GM23338 (cell line): ENCODE measurements at regions not wholly inside any gene's neighbourhood (a gene's known extent, or its start where the extent isn't known, plus 50 kb on each side); places are given as distances from the start of the nearest gene placed in this dataset.
A peak's percentile ranks its signal among the peaks of the same experiment; 100 is the strongest.

Experiments
- ATAC-seq: fragments of 200-7000 bp; cut with Tn5 transposase; 3 replicates; pipeline ENCODE4 v1.9.1; 2020
- DNase-seq: peaks from one replicate; pipeline ENCODE4 v3.0.0-alpha.2; 2015; ENCODE audit warnings: low spot score
- H2AFZ ChIP-seq: fragments of 200-600 bp; sonication (generic); 2 replicates; pipeline ENCODE4 v1.8.0; 2016; ENCODE audit warnings: antibody characterized with exemption, mild to moderate bottlenecking, moderate library complexity
- H3F3A ChIP-seq: fragments of 200-600 bp; sonication (generic); replicated peaks from 2 replicates; pipeline ENCODE4 v1.8.0; 2017; ENCODE audit warnings: antibody characterized with exemption, mixed run types, low read depth
- H3K27ac ChIP-seq: fragments of 200-600 bp; sonication (generic); 2 replicates; pipeline ENCODE4 v1.6.1; 2016; ENCODE audit warnings: low read depth
- H3K27me3 ChIP-seq: fragments of 200-600 bp; sonication (generic); 2 replicates; pipeline ENCODE4 v1.8.0; 2016; ENCODE audit warnings: mild to moderate bottlenecking, mixed run types, moderate library complexity; ENCODE audit not compliant: insufficient read depth
- H3K36me3 ChIP-seq: fragments of 200-600 bp; sonication (generic); 2 replicates; pipeline ENCODE4 v1.8.0; 2016; ENCODE audit warnings: mild to moderate bottlenecking; ENCODE audit not compliant: insufficient read depth
- H3K4me1 ChIP-seq: fragments of 200-600 bp; sonication (generic); 2 replicates; pipeline ENCODE4 v1.8.0; 2016; ENCODE audit warnings: mild to moderate bottlenecking, moderate library complexity; ENCODE audit not compliant: insufficient read depth
- H3K4me2 ChIP-seq: fragments of 200-600 bp; sonication (generic); 2 replicates; pipeline ENCODE4 v1.7.1; 2017; ENCODE audit warnings: mixed run types
- H3K4me3 ChIP-seq: fragments of 200-600 bp; sonication (generic); 2 replicates; pipeline ENCODE4 v1.6.1; 2016; ENCODE audit warnings: mixed run types
- H3K79me2 ChIP-seq: fragments of 200-600 bp; sonication (generic); replicated peaks from 2 replicates; pipeline ENCODE4 v1.8.0; 2017; ENCODE audit warnings: mild to moderate bottlenecking; ENCODE audit not compliant: insufficient read depth
- H3K9me2 ChIP-seq: fragments of 200-600 bp; sonication (generic); 2 replicates; pipeline ENCODE4 v1.8.0; 2017; ENCODE audit not compliant: insufficient read depth
- H4K20me1 ChIP-seq: fragments of 200-600 bp; sonication (generic); replicated peaks from 2 replicates; pipeline ENCODE4 v1.8.0; 2017; ENCODE audit warnings: mild to moderate bottlenecking; ENCODE audit not compliant: insufficient read depth
- H3K27ac Mint-ChIP-seq: 2 replicates; pipeline ENCODE4 v1.8.0; 2020; ENCODE audit warnings: inconsistent platforms, mild to moderate bottlenecking, moderate library complexity, mixed read lengths
- H3K27me3 Mint-ChIP-seq: 3 replicates; pipeline ENCODE4 v1.8.0; 2022; ENCODE audit warnings: low read depth, mild to moderate bottlenecking, moderate library complexity, mixed read lengths, inconsistent platforms; ENCODE audit not compliant: insufficient read depth, poor library complexity
- H3K36me3 Mint-ChIP-seq: 3 replicates; pipeline ENCODE4 v1.8.0; 2021; ENCODE audit warnings: low read depth, mild to moderate bottlenecking, inconsistent platforms, moderate library complexity, mixed read lengths
- H3K4me1 Mint-ChIP-seq: 3 replicates; pipeline ENCODE4 v1.8.0; 2020; ENCODE audit warnings: mild to moderate bottlenecking, inconsistent platforms, mixed read lengths
- H3K4me3 Mint-ChIP-seq: 3 replicates; pipeline ENCODE4 v1.8.0; 2021; ENCODE audit warnings: moderate library complexity, mild to moderate bottlenecking, inconsistent platforms, mixed read lengths
- H3K9me3 Mint-ChIP-seq: 3 replicates; pipeline ENCODE4 v1.8.0; 2020; ENCODE audit warnings: moderate library complexity, mild to moderate bottlenecking, inconsistent platforms, mixed read lengths
- CREB1 ChIP-seq: fragments of 250-450 bp; sonication (Bioruptor Pico); IDR thresholded peaks from 2 replicates; pipeline ENCODE4 v1.5.0; 2020; ENCODE audit warnings: low read depth, mild to moderate bottlenecking, moderate library complexity
- ETS1 ChIP-seq: IDR thresholded peaks from 2 replicates; pipeline ENCODE4 v1.6.1; 2016; ENCODE audit warnings: antibody characterized with exemption
- EZH2 ChIP-seq: fragments of 200-600 bp; sonication (generic); IDR thresholded peaks from one replicate; pipeline ENCODE4 v1.8.0; 2017; ENCODE audit warnings: antibody characterized with exemption, mild to moderate bottlenecking, low read depth; ENCODE audit not compliant: unreplicated experiment
- EZH2phosphoT487 ChIP-seq: fragments of 200-600 bp; sonication (generic); IDR thresholded peaks from one replicate; pipeline ENCODE4 v1.8.1; 2018; ENCODE audit warnings: antibody characterized with exemption; ENCODE audit not compliant: unreplicated experiment
- JUNB ChIP-seq: IDR thresholded peaks from one replicate; pipeline ENCODE4 v1.6.1; 2016; ENCODE audit warnings: antibody characterized with exemption; ENCODE audit not compliant: unreplicated experiment
- NANOG ChIP-seq: IDR thresholded peaks from 2 replicates; pipeline ENCODE4 v1.6.1; 2016; ENCODE audit warnings: antibody characterized with exemption, borderline replicate concordance
- POLR2AphosphoS5 ChIP-seq: IDR thresholded peaks from 2 replicates; pipeline ENCODE4 v1.6.1; 2016; ENCODE audit warnings: antibody characterized with exemption, low read depth
- REST ChIP-seq: IDR thresholded peaks from one replicate; pipeline ENCODE4 v1.6.1; 2018; ENCODE audit warnings: antibody characterized with exemption; ENCODE audit not compliant: unreplicated experiment
- STAT1 ChIP-seq: IDR thresholded peaks from one replicate; pipeline ENCODE4 v1.6.1; 2016; ENCODE audit warnings: antibody characterized with exemption; ENCODE audit not compliant: unreplicated experiment
- ZNF331 ChIP-seq: fragments of 250-450 bp; sonication (Bioruptor Pico); IDR thresholded peaks from 2 replicates; pipeline ENCODE4 v1.5.0; 2020; ENCODE audit warnings: low read depth, mild to moderate bottlenecking, moderate library complexity
- TF ChIP-seq, protein P1 (sequence below): fragments of 250-450 bp; sonication (Bioruptor Pico); IDR thresholded peaks from 2 replicates; pipeline ENCODE4 v1.5.0; 2020; ENCODE audit warnings: mild to moderate bottlenecking, moderate library complexity

DNA sequence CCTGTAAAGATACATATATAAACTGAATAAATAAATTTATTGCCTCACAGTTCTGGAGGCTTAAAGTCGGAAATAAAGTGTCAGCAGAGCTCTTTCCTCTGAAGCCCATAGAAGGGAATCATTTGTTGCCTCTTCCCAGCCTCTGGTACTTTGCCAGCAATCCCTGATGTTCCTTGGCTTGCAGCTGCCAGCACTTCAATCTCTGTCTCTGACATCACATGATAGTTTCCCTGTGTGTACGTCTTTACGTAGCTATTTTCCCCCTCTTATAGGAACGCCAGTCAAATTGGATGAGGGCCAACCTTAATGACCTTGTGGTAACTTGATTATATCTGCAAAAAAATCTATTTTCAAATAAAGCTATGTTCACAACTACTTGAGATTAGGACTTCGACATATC lies 250.9 kb downstream of the LIG4 start (continued):
- TF ChIP-seq, protein P1, sequence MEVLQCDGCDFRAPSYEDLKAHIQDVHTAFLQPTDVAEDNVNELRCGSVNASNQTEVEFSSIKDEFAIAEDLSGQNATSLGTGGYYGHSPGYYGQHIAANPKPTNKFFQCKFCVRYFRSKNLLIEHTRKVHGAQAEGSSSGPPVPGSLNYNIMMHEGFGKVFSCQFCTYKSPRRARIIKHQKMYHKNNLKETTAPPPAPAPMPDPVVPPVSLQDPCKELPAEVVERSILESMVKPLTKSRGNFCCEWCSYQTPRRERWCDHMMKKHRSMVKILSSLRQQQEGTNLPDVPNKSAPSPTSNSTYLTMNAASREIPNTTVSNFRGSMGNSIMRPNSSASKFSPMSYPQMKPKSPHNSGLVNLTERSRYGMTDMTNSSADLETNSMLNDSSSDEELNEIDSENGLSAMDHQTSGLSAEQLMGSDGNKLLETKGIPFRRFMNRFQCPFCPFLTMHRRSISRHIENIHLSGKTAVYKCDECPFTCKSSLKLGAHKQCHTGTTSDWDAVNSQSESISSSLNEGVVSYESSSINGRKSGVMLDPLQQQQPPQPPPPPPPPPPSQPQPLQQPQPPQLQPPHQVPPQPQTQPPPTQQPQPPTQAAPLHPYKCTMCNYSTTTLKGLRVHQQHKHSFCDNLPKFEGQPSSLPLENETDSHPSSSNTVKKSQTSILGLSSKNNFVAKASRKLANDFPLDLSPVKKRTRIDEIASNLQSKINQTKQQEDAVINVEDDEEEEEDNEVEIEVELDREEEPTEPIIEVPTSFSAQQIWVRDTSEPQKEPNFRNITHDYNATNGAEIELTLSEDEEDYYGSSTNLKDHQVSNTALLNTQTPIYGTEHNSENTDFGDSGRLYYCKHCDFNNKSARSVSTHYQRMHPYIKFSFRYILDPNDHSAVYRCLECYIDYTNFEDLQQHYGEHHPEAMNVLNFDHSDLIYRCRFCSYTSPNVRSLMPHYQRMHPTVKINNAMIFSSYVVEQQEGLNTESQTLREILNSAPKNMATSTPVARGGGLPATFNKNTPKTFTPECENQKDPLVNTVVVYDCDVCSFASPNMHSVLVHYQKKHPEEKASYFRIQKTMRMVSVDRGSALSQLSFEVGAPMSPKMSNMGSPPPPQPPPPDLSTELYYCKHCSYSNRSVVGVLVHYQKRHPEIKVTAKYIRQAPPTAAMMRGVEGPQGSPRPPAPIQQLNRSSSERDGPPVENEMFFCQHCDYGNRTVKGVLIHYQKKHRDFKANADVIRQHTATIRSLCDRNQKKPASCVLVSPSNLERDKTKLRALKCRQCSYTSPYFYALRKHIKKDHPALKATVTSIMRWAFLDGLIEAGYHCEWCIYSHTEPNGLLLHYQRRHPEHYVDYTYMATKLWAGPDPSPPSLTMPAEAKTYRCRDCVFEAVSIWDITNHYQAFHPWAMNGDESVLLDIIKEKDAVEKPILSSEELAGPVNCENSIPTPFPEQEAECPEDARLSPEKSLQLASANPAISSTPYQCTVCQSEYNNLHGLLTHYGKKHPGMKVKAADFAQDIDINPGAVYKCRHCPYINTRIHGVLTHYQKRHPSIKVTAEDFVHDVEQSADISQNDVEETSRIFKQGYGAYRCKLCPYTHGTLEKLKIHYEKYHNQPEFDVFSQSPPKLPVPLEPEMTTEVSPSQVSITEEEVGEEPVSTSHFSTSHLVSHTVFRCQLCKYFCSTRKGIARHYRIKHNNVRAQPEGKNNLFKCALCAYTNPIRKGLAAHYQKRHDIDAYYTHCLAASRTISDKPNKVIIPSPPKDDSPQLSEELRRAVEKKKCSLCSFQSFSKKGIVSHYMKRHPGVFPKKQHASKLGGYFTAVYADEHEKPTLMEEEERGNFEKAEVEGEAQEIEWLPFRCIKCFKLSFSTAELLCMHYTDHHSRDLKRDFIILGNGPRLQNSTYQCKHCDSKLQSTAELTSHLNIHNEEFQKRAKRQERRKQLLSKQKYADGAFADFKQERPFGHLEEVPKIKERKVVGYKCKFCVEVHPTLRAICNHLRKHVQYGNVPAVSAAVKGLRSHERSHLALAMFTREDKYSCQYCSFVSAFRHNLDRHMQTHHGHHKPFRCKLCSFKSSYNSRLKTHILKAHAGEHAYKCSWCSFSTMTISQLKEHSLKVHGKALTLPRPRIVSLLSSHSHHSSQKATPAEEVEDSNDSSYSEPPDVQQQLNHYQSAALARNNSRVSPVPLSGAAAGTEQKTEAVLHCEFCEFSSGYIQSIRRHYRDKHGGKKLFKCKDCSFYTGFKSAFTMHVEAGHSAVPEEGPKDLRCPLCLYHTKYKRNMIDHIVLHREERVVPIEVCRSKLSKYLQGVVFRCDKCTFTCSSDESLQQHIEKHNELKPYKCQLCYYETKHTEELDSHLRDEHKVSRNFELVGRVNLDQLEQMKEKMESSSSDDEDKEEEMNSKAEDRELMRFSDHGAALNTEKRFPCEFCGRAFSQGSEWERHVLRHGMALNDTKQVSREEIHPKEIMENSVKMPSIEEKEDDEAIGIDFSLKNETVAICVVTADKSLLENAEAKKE (CRISPR knock-in tag): no peak

DNA sequence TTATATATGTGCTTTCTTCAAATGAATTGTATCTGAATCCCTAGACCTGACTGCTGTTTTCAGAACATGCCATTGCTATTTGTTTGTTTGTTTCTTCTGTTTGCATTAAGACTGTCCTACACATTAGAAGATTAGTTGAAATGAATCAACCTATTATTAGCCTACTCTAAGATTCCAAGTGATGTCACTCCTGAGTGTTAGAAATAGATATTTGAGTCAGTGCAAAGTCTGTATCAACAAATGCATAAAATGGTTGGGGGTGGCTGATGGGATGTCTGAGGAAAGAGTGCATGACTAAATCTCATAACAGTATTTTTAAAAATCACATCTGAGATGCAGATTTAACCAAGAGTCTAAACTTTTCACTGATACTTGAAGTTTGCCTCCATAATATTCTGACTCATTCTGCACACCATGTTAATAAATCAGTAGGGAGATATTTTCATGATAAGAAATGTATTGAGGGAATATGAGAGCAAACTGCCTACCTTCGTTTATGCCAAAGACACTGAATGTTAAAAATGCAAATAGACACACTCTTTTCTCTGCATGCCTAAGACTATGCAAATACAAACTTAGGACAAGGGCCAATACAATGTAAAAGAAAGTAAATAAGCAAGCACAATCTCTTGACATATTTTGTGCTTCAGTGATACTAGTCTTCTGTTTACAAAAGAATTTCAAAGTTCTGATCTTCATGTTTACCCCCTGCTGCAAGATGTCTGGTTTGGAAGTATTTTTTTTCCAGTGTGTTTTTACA lies 253.3 kb downstream of the LIG4 start:
- no peak overlapping the region for H3K4me2 ChIP-seq
- H3K9me2 ChIP-seq: no peaks in the 10 kb centered on the region
- H3K27me3 ChIP-seq: no peaks in the 10 kb centered on the region
- no peak for ATAC-seq
- H3K27ac Mint-ChIP-seq: peak overlapping the region; percentile 63; the same call in 1 of the 2 replicates
- H2AFZ ChIP-seq: no peak overlapping the region
- H3K79me2 ChIP-seq: no peaks in the 10 kb centered on the region
- H3K4me1 ChIP-seq: peaks cover 7% of the 10 kb centered on the region; the same call in 1 of the 2 replicates
- no peaks in the 10 kb centered on the region for H3K27me3 Mint-ChIP-seq
- H3K4me1 Mint-ChIP-seq: peaks cover 13% of the 10 kb centered on the region; the same call in 2 of the 3 replicates
- H3F3A ChIP-seq: no peaks in the 10 kb centered on the region
- no peak overlapping the region for H3K4me3 Mint-ChIP-seq
- H3K9me3 Mint-ChIP-seq: no peaks in the 10 kb centered on the region; the same call in 2 of the 3 replicates
- no peak overlapping the region for H3K27ac ChIP-seq
- no peak for DNase-seq
- no peak overlapping the region for H3K4me3 ChIP-seq
- peaks cover 3% of the 10 kb centered on the region; the same call in 1 of the 3 replicates for H3K36me3 Mint-ChIP-seq
- H4K20me1 ChIP-seq: no peaks in the 10 kb centered on the region
- no peaks in the 10 kb centered on the region for H3K36me3 ChIP-seq
- TF ChIP-seq EZH2 (no peak), ZNF331 (CRISPR knock-in tag) (no peak), EZH2phosphoT487 (no peak), CREB1 (CRISPR knock-in tag) (no peak), REST (no peak), NANOG (no peak), POLR2AphosphoS5 (no peak), STAT1 (no peak), ETS1 (no peak), JUNB (no peak)
